ENCODE measurements at regions not wholly inside any gene's neighbourhood (a gene's known extent, or its start where the extent isn't known, plus 50 kb on each side); places are given as distances from the start of the nearest gene placed in this dataset.

GRCh38 chr22:44615602-44616180, 86.3 kb upstream of the PRR5 start:
- Histone ChIP-seq H3K4me3 (no peak overlapping the region), H3K27me3 (peaks cover 8% of the 10 kb centered on the region), H3K4me1 (replicated peaks in 1 of 2) (no peaks in the 10 kb centered on the region), H3K27ac (no peak overlapping the region), H3K36me3 (replicated peaks in 1 of 2) (no peaks in the 10 kb centered on the region), H3K9me3 (replicated peaks in 1 of 3) (peaks cover 0 to 8% (median 0%) of the 10 kb centered on the region in 3 donors)
- WGBS, 4 donors, result 71 to 96% (median 79%) methylated on average over 5 to 8 of the region's 8 CpGs
- TF ChIP-seq CTCF (IDR thresholded peaks at IDR 0.05) (no peak), POLR2A (IDR thresholded peaks at IDR 0.05) (no peak)
- no peak for DNase-seq
- intact Hi-C loops (cut with DNase I), result no loop called here

- Histone ChIP-seq H3K27me3 (peaks cover 2% of the 10 kb centered on the region), H3K4me1 (replicated peaks in 1 of 2) (no peaks in the 10 kb centered on the region), H3K36me3 (replicated peaks in 1 of 2) (no peaks in the 10 kb centered on the region), H3K27ac (no peak overlapping the region), H3K9me3 (replicated peaks in 1 of 3) (peaks cover 0 to 8% (median 0%) of the 10 kb centered on the region in 3 donors), H3K4me3 (no peak overlapping the region)
- DNase-seq, result no peak
- TF ChIP-seq POLR2A (IDR thresholded peaks at IDR 0.05) (no peak), CTCF (IDR thresholded peaks at IDR 0.05) (no peak)
- intact Hi-C loops (cut with DNase I), result no loop called here
- WGBS, 4 donors, result 92 to 96% (median 94%) methylated on average over 12 to 16 of the region's 16 CpGs
These were observed 86.9 kb upstream of the PRR5 start for GRCh38 chr22:44615146-44615545.

GRCh38 chr22:44613196-44613595, 88.8 kb upstream of the PRR5 start:
- WGBS, 4 donors, result 63 to 70% (median 65%) methylated on average over 2 of the region's 2 CpGs
- peaks cover 0 to 8% (median 0%) of the 10 kb centered on the region in 3 donors for H3K9me3 ChIP-seq (replicated peaks in 1 of 3)

GRCh38 chr22:44611880-44612496, 90.0 kb upstream of the PRR5 start:
- DNase-seq, result no peak
- no peak overlapping the region for H3K4me3 ChIP-seq
- 85 to 97% (median 88%) methylated on average over 2 of the region's 2 CpGs for WGBS, 4 donors
- no peaks in the 10 kb centered on the region for H3K27me3 ChIP-seq
- intact Hi-C loops (cut with DNase I), result no loop called here
- no peak overlapping the region for H3K27ac ChIP-seq
- H3K4me1 ChIP-seq (replicated peaks in 1 of 2), result no peaks in the 10 kb centered on the region
- H3K36me3 ChIP-seq (replicated peaks in 1 of 2), result no peaks in the 10 kb centered on the region
- peaks cover 0 to 8% (median 0%) of the 10 kb centered on the region in 3 donors for H3K9me3 ChIP-seq (replicated peaks in 1 of 3)
- TF ChIP-seq POLR2A (IDR thresholded peaks at IDR 0.05), result no peak
- TF ChIP-seq CTCF (IDR thresholded peaks at IDR 0.05), result no peak

More at GRCh38 chr22:44613196-44613595, 88.8 kb upstream of the PRR5 start:
- no peaks in the 10 kb centered on the region for H3K4me1 ChIP-seq (replicated peaks in 1 of 2)
- no peaks in the 10 kb centered on the region for H3K36me3 ChIP-seq (replicated peaks in 1 of 2)
- no peaks in the 10 kb centered on the region for H3K27me3 ChIP-seq
- no peak for TF ChIP-seq CTCF (IDR thresholded peaks at IDR 0.05)
- TF ChIP-seq POLR2A (IDR thresholded peaks at IDR 0.05), result no peak
- DNase-seq, result no peak
- H3K27ac ChIP-seq, result no peak overlapping the region
- no peak overlapping the region for H3K4me3 ChIP-seq
- intact Hi-C loops (cut with DNase I), result no loop called here
